ENCODE measurements at regions not wholly inside any gene's neighbourhood (a gene's known extent, or its start where the extent isn't known, plus 50 kb on each side); places are given as distances from the start of the nearest gene placed in this dataset.

DNA sequence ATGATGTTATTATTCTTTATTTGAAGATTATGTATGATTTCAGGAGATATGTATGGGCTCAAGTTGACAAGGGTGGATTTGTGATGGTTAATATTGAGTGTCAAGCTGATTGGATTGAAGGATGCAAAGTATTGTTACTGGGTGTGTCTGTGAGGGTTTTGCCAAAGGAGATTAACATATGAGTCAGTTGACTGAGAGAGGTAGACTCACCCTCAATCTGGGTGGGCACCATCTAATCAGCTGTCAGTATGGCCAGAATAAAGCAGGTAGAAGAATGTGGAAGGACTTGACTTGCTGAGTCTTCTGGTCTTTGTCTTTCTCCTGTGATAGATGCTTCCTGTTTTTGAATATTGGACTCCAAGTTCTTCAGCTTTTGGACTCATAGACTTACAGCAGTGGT, 973.7 kb downstream of the MCTP2 start:
- TF ChIP-seq CTCF (conservative IDR thresholded peaks at IDR 0.05; ENCODE audit: low read depth in 2 of 2) (no peak), EZH2 (IDR thresholded peaks at IDR 0.05; ENCODE audit: low read depth, unreplicated experiment) (no peak), REST (IDR thresholded peaks at IDR 0.05; ENCODE audit: unreplicated experiment) (no peak), POLR2AphosphoS5 (IDR thresholded peaks at IDR 0.05; ENCODE audit: low read depth) (no peak), ZNF114 (CRISPR knock-in tag; IDR thresholded peaks at IDR 0.05) (no peak), CREB1 (CRISPR knock-in tag; IDR thresholded peaks at IDR 0.05; ENCODE audit: low read depth) (no peak), JUNB (IDR thresholded peaks at IDR 0.05; ENCODE audit: unreplicated experiment) (no peak), EZH2phosphoT487 (IDR thresholded peaks at IDR 0.05; ENCODE audit: unreplicated experiment) (no peak), NANOG (IDR thresholded peaks at IDR 0.05; ENCODE audit: borderline replicate concordance) (no peak), STAT1 (IDR thresholded peaks at IDR 0.05; ENCODE audit: unreplicated experiment) (no peak)
- TF ChIP-seq, protein P1, sequence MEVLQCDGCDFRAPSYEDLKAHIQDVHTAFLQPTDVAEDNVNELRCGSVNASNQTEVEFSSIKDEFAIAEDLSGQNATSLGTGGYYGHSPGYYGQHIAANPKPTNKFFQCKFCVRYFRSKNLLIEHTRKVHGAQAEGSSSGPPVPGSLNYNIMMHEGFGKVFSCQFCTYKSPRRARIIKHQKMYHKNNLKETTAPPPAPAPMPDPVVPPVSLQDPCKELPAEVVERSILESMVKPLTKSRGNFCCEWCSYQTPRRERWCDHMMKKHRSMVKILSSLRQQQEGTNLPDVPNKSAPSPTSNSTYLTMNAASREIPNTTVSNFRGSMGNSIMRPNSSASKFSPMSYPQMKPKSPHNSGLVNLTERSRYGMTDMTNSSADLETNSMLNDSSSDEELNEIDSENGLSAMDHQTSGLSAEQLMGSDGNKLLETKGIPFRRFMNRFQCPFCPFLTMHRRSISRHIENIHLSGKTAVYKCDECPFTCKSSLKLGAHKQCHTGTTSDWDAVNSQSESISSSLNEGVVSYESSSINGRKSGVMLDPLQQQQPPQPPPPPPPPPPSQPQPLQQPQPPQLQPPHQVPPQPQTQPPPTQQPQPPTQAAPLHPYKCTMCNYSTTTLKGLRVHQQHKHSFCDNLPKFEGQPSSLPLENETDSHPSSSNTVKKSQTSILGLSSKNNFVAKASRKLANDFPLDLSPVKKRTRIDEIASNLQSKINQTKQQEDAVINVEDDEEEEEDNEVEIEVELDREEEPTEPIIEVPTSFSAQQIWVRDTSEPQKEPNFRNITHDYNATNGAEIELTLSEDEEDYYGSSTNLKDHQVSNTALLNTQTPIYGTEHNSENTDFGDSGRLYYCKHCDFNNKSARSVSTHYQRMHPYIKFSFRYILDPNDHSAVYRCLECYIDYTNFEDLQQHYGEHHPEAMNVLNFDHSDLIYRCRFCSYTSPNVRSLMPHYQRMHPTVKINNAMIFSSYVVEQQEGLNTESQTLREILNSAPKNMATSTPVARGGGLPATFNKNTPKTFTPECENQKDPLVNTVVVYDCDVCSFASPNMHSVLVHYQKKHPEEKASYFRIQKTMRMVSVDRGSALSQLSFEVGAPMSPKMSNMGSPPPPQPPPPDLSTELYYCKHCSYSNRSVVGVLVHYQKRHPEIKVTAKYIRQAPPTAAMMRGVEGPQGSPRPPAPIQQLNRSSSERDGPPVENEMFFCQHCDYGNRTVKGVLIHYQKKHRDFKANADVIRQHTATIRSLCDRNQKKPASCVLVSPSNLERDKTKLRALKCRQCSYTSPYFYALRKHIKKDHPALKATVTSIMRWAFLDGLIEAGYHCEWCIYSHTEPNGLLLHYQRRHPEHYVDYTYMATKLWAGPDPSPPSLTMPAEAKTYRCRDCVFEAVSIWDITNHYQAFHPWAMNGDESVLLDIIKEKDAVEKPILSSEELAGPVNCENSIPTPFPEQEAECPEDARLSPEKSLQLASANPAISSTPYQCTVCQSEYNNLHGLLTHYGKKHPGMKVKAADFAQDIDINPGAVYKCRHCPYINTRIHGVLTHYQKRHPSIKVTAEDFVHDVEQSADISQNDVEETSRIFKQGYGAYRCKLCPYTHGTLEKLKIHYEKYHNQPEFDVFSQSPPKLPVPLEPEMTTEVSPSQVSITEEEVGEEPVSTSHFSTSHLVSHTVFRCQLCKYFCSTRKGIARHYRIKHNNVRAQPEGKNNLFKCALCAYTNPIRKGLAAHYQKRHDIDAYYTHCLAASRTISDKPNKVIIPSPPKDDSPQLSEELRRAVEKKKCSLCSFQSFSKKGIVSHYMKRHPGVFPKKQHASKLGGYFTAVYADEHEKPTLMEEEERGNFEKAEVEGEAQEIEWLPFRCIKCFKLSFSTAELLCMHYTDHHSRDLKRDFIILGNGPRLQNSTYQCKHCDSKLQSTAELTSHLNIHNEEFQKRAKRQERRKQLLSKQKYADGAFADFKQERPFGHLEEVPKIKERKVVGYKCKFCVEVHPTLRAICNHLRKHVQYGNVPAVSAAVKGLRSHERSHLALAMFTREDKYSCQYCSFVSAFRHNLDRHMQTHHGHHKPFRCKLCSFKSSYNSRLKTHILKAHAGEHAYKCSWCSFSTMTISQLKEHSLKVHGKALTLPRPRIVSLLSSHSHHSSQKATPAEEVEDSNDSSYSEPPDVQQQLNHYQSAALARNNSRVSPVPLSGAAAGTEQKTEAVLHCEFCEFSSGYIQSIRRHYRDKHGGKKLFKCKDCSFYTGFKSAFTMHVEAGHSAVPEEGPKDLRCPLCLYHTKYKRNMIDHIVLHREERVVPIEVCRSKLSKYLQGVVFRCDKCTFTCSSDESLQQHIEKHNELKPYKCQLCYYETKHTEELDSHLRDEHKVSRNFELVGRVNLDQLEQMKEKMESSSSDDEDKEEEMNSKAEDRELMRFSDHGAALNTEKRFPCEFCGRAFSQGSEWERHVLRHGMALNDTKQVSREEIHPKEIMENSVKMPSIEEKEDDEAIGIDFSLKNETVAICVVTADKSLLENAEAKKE (CRISPR knock-in tag; IDR thresholded peaks at IDR 0.05) = no peak
- TF ChIP-seq, protein P2, sequence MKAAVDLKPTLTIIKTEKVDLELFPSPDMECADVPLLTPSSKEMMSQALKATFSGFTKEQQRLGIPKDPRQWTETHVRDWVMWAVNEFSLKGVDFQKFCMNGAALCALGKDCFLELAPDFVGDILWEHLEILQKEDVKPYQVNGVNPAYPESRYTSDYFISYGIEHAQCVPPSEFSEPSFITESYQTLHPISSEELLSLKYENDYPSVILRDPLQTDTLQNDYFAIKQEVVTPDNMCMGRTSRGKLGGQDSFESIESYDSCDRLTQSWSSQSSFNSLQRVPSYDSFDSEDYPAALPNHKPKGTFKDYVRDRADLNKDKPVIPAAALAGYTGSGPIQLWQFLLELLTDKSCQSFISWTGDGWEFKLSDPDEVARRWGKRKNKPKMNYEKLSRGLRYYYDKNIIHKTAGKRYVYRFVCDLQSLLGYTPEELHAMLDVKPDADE (IDR thresholded peaks at IDR 0.05) = no peak
